ENCODE measurements at regions not wholly inside any gene's neighbourhood (a gene's known extent, or its start where the extent isn't known, plus 50 kb on each side); places are given as distances from the start of the nearest gene placed in this dataset.

DNA sequence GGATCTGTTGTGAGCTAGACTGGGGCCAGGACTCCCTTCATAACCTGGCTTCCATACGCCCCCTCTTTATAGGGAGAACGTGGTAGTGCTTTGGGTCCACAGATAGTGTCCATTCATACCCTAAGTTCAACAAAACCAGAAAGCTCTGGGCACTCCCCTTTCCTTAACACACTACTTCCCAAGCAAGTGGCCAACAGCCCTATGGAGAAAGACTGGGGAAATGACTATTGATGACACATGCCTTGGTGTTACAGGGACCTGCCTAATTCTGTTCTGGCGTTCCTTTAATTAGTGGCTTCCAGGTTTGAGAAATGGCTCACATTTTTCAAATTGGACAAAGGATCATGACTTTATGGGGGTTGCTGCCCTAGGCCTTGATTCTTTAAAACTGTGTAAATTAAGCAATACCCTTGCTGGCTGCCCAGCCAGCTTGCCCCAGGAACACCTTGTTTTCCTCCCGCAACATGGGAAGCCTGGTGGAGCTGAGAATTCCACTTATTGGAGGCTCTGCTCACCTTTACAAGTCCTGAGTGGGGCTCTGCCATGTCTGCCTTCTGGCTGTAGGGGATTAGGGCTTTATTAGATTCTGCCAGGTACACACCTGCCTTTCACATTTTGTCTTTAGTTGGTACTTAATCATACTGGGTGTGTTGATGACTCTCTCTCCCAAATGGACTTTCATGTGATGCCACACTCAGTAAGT is 61.1 kb downstream of the RGS12 start:
- Histone ChIP-seq H3K9ac (ENCODE audit: low read depth, low read length) (no peak overlapping the region), H3K36me3 (ENCODE audit: insufficient read depth, low read length) (no peaks in the 10 kb centered on the region), H3K4me3 (ENCODE audit: low read length) (no peak overlapping the region), H3K9me3 (ENCODE audit: insufficient read depth, low read depth, low read length) (no peaks in the 10 kb centered on the region), H3K27me3 (ENCODE audit: insufficient read depth, low read length) (no peaks in the 10 kb centered on the region), H3K27ac (ENCODE audit: low read depth, low read length) (no peak overlapping the region), H3K4me1 (ENCODE audit: insufficient read depth, low read length) (peaks cover 8% of the 10 kb centered on the region)
- 92% methylated on average over 4 of the region's 4 CpGs for WGBS

DNA sequence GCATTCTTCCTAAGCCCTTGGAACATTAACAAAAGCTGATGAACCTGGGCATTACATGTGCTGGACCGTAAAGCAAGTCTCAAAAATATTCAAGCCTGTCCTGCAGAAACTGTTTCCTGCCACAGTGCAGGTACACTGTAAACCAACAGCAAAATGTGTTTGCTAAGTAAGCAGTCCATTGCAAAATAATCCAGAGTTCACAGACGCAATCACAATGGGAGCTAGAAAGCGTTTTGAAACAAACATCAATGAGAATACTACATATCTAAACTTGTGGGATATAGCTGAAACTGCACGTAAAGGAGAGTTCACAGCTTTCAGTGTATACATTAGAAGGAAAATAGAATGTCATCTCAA is 61.6 kb downstream of the RGS12 start:
- no peaks in the 10 kb centered on the region for H3K36me3 ChIP-seq (ENCODE audit: insufficient read depth, low read length)
- no peaks in the 10 kb centered on the region for H3K9me3 ChIP-seq (ENCODE audit: insufficient read depth, low read depth, low read length)
- H3K27me3 ChIP-seq (ENCODE audit: insufficient read depth, low read length): no peaks in the 10 kb centered on the region
- H3K27ac ChIP-seq (ENCODE audit: low read depth, low read length): no peak overlapping the region
- WGBS: 95% methylated on average over 4 of the region's 4 CpGs
- peaks cover 3% of the 10 kb centered on the region for H3K4me1 ChIP-seq (ENCODE audit: insufficient read depth, low read length)
- no peak overlapping the region for H3K9ac ChIP-seq (ENCODE audit: low read depth, low read length)
- no peak overlapping the region for H3K4me3 ChIP-seq (ENCODE audit: low read length)

GRCh38 chr4:3355266-3355748 is 62.5 kb downstream of the RGS12 start:
- WGBS: 92% methylated on average over 8 of the region's 8 CpGs
- no peaks in the 10 kb centered on the region for H3K27me3 ChIP-seq (ENCODE audit: insufficient read depth, low read length)
- no peak overlapping the region for H3K9ac ChIP-seq (ENCODE audit: low read depth, low read length)
- H3K4me1 ChIP-seq (ENCODE audit: insufficient read depth, low read length): no peaks in the 10 kb centered on the region
- no peak overlapping the region for H3K27ac ChIP-seq (ENCODE audit: low read depth, low read length)
- no peaks in the 10 kb centered on the region for H3K9me3 ChIP-seq (ENCODE audit: insufficient read depth, low read depth, low read length)
- H3K36me3 ChIP-seq (ENCODE audit: insufficient read depth, low read length): no peaks in the 10 kb centered on the region
- H3K4me3 ChIP-seq (ENCODE audit: low read length): no peak overlapping the region

DNA sequence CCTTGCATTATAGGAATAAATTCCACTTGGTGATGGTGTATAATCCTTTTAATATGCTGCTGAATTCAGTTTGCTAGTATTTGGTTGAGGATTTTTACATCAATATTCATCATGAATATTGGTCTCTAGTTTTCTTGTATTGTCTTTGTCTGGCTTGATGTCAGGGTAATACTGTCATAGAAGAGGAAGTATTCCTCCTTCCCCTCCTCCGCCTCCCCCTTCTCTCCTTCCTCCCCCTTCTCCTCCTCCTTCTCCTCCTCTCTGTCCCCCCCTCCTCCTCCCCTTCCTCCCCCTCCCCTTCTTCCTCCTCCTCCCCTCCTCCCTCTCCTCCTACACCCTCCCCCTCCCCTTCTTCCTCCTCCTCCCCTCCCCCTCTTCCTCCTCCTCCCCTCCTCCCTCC is 65.8 kb downstream of the RGS12 start:
- no peak overlapping the region for H3K27ac ChIP-seq (ENCODE audit: low read depth, low read length)
- no peak overlapping the region for H3K9ac ChIP-seq (ENCODE audit: low read depth, low read length)
- no peaks in the 10 kb centered on the region for H3K4me1 ChIP-seq (ENCODE audit: insufficient read depth, low read length)
- no peaks in the 10 kb centered on the region for H3K9me3 ChIP-seq (ENCODE audit: insufficient read depth, low read depth, low read length)
- WGBS: 80% methylated on average over 1 of the region's 1 CpG
- no peaks in the 10 kb centered on the region for H3K27me3 ChIP-seq (ENCODE audit: insufficient read depth, low read length)
- H3K36me3 ChIP-seq (ENCODE audit: insufficient read depth, low read length): no peaks in the 10 kb centered on the region
- H3K4me3 ChIP-seq (ENCODE audit: low read length): no peak overlapping the region

- WGBS: 95% methylated on average over 8 of the region's 8 CpGs
- Histone ChIP-seq H3K9ac (ENCODE audit: low read depth, low read length) (no peak overlapping the region), H3K36me3 (ENCODE audit: insufficient read depth, low read length) (no peaks in the 10 kb centered on the region), H3K4me1 (ENCODE audit: insufficient read depth, low read length) (no peaks in the 10 kb centered on the region), H3K9me3 (ENCODE audit: insufficient read depth, low read depth, low read length) (no peaks in the 10 kb centered on the region), H3K4me3 (ENCODE audit: low read length) (no peak overlapping the region), H3K27me3 (ENCODE audit: insufficient read depth, low read length) (no peaks in the 10 kb centered on the region), H3K27ac (ENCODE audit: low read depth, low read length) (no peak overlapping the region)
These were observed 68.0 kb downstream of the RGS12 start for GRCh38 chr4:3360777-3361176.

- no peaks in the 10 kb centered on the region for H3K36me3 ChIP-seq (ENCODE audit: insufficient read depth, low read length)
- H3K4me1 ChIP-seq (ENCODE audit: insufficient read depth, low read length): no peaks in the 10 kb centered on the region
- WGBS: 89% methylated on average over 12 of the region's 12 CpGs
- no peaks in the 10 kb centered on the region for H3K9me3 ChIP-seq (ENCODE audit: insufficient read depth, low read depth, low read length)
- no peak overlapping the region for H3K9ac ChIP-seq (ENCODE audit: low read depth, low read length)
- H3K4me3 ChIP-seq (ENCODE audit: low read length): no peak overlapping the region
- no peaks in the 10 kb centered on the region for H3K27me3 ChIP-seq (ENCODE audit: insufficient read depth, low read length)
- H3K27ac ChIP-seq (ENCODE audit: low read depth, low read length): no peak overlapping the region
These were observed 68.6 kb downstream of the RGS12 start for GRCh38 chr4:3361406-3361805.

DNA sequence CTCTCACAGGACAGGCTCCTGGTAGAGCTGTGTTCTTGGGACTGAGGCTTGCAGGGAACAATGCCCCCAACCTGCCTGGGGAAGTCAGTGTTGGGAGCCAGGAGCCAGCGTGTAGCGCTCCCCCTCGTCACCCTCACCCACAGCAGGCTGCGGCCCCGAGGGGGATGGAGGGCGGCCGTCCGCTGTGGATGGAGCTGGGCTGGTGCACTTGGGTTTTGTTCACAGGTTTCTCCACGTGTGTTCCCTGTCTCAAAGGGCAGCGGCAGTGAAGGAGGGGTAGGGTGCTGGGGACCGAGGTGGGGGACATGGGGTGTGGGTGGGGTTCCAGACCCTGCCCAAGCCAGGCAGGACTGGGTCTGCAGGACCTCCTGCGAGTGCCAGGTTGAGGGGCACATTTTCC is 69.1 kb downstream of the RGS12 start:
- 95% methylated on average over 12 of the region's 12 CpGs for WGBS
- no peak overlapping the region for H3K27ac ChIP-seq (ENCODE audit: low read depth, low read length)

DNA sequence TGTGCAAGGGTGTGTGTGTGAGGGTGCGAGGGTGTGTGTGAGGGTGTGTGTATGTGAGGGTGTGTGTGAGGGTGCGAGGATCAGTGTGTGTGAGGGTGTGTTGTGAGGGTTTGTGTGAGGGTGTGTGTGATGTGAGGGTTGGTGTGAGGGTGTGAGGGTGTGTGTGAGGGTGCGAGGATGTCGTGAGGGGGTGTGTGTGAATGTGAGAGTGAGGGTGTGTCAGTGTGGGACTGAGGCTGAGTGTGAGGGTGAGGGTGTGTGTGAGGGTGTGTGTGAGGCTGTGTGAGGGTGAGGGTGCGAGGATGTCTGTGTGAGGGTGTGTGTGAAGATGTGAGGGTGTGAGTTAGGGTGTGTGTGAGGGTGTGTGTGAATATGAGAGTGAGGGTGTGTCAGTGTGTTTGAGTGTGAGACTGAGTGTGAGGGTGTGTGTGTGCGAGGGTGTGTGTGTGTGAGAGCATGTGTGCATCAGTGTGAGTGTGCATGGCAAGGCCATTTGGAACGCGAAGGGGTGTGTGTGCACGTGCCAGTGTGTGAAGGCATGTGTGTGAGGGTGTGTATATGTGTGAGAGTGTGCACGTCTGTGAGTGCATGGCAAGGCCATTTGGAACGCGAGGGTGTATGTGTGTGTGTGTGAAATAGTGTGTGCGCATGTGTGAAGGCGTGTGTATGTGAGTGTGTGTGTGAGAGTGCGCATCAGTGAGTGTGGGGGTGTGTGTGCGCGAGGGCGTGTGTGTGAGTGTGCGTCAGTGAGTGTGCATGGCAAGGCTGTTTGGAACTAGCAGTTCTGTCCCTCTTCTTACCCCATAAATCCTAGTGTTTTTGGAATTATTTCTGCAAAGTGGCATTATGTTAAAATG is 69.8 kb downstream of the RGS12 start:
- H3K9me3 ChIP-seq (ENCODE audit: insufficient read depth, low read depth, low read length): no peaks in the 10 kb centered on the region
- no peaks in the 10 kb centered on the region for H3K36me3 ChIP-seq (ENCODE audit: insufficient read depth, low read length)
- H3K4me3 ChIP-seq (ENCODE audit: low read length): no peak overlapping the region
- H3K27ac ChIP-seq (ENCODE audit: low read depth, low read length): no peak overlapping the region
- H3K9ac ChIP-seq (ENCODE audit: low read depth, low read length): no peak overlapping the region
- H3K4me1 ChIP-seq (ENCODE audit: insufficient read depth, low read length): no peaks in the 10 kb centered on the region
- 94% methylated on average over 19 of the region's 19 CpGs for WGBS
- H3K27me3 ChIP-seq (ENCODE audit: insufficient read depth, low read length): no peaks in the 10 kb centered on the region

More for the DNA sequence above, 69.1 kb downstream of the RGS12 start:
- no peaks in the 10 kb centered on the region for H3K9me3 ChIP-seq (ENCODE audit: insufficient read depth, low read depth, low read length)
- H3K36me3 ChIP-seq (ENCODE audit: insufficient read depth, low read length): no peaks in the 10 kb centered on the region
- no peaks in the 10 kb centered on the region for H3K27me3 ChIP-seq (ENCODE audit: insufficient read depth, low read length)
- no peak overlapping the region for H3K4me3 ChIP-seq (ENCODE audit: low read length)
- H3K4me1 ChIP-seq (ENCODE audit: insufficient read depth, low read length): no peaks in the 10 kb centered on the region
- H3K9ac ChIP-seq (ENCODE audit: low read depth, low read length): no peak overlapping the region

DNA sequence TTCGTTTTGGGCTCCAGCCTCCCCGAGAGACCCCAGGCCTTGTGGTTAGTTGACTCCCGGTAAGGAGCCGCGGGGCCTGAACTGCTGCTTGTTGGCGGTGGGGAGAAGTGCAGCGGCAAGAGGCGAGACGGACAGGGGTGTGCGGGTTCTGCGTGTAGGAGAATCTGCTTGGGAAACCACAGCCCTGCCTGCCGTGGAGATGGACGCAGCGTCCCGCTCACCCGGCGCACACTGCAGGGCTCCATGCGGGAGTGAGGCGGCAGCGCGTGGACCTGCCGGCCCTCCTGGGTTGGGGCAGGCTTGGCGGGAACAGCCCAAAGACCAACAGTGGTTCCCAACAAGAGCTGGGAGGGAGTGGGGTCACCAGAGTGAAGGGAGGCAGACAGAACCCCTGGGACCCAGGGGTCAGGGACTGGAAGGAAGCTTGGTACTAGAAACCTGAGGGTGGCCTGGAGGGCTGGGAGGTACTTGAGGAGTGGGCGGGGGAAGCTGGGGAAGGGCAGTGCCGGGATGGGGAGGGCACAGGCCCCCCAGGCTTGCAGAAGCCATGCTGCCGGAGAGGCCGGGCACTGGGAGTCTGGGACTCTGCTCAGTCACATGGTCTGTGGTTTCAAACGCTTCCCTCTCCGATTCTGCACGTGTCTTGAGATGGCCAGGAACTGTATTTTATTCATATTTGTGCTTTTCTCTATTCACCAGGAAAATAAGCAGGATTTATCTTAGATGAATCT is 70.8 kb downstream of the RGS12 start:
- no peaks in the 10 kb centered on the region for H3K9me3 ChIP-seq (ENCODE audit: insufficient read depth, low read depth, low read length)
- H3K9ac ChIP-seq (ENCODE audit: low read depth, low read length): no peak overlapping the region
- no peak overlapping the region for H3K27ac ChIP-seq (ENCODE audit: low read depth, low read length)
- H3K4me3 ChIP-seq (ENCODE audit: low read length): no peak overlapping the region
- H3K27me3 ChIP-seq (ENCODE audit: insufficient read depth, low read length): no peaks in the 10 kb centered on the region
- 92% methylated on average over 30 of the region's 30 CpGs for WGBS
- no peaks in the 10 kb centered on the region for H3K4me1 ChIP-seq (ENCODE audit: insufficient read depth, low read length)
- H3K36me3 ChIP-seq (ENCODE audit: insufficient read depth, low read length): no peaks in the 10 kb centered on the region

DNA sequence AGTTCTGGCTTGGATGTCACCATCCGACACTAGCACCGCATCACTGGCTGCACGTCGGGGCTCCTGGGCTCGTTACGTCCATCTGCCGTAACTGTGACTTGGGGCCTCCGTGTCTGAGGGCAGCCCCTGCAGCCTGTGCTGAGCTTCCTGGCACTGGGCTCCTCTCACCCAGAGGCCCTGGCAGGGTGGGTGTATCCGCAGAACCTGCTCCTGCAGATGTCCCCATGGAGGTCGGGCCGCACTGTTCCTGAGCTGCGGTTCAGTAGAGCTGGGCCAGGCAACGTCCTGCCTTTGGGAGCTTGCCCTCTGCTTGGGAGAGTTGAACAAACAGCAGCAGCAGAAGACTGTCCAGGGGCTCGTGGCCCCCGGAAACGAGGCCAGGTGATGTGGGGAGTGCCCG is 71.4 kb downstream of the RGS12 start:
- H3K9ac ChIP-seq (ENCODE audit: low read depth, low read length): no peak overlapping the region
- no peaks in the 10 kb centered on the region for H3K9me3 ChIP-seq (ENCODE audit: insufficient read depth, low read depth, low read length)

More for the DNA sequence above, 71.4 kb downstream of the RGS12 start:
- H3K4me3 ChIP-seq (ENCODE audit: low read length): no peak overlapping the region
- peaks cover 3% of the 10 kb centered on the region; the same call in 1 of the 2 replicates for H3K4me1 ChIP-seq (ENCODE audit: insufficient read depth, low read length)
- 95% methylated on average over 17 of the region's 17 CpGs for WGBS
- no peaks in the 10 kb centered on the region for H3K36me3 ChIP-seq (ENCODE audit: insufficient read depth, low read length)
- H3K27me3 ChIP-seq (ENCODE audit: insufficient read depth, low read length): no peaks in the 10 kb centered on the region
- no peak overlapping the region for H3K27ac ChIP-seq (ENCODE audit: low read depth, low read length)

Measured in HUES64 (cell line).